HL-60 (cell line): ENCODE measurements at regions not wholly inside any gene's neighbourhood (a gene's known extent, or its start where the extent isn't known, plus 50 kb on each side); places are given as distances from the start of the nearest gene placed in this dataset.

Source experiments
- DNase-seq, 2 experiments: peaks; one replicate each; pipeline ENCODE4 v3.0.0-alpha.2; 2010 to 2020; ENCODE audit warnings: low read depth in 1 of 2, low spot score in 1 of 2
- H3K27ac ChIP-seq: fragments of 250-450 bp; sonication (Bioruptor Pico); replicated peaks from 2 replicates; pipeline ENCODE4 v1.5.1; 2020; ENCODE audit warnings: mild to moderate bottlenecking, moderate library complexity
- H3K27me3 ChIP-seq: fragments of 250-450 bp; sonication (Bioruptor Pico); 2 replicates; pipeline ENCODE4 v1.5.1; 2021; ENCODE audit warnings: mild to moderate bottlenecking, moderate library complexity; ENCODE audit not compliant: insufficient read depth, poor library complexity, severe bottlenecking
- H3K4me3 ChIP-seq: replicated peaks from 2 replicates; pipeline ENCODE4 v1.5.1; 2011; ENCODE audit warnings: mild to moderate bottlenecking, control low read depth, low read length; ENCODE audit not compliant: insufficient read depth
- CTCF ChIP-seq: IDR thresholded peaks from one replicate; pipeline ENCODE4 v1.5.1; 2011; ENCODE audit warnings: low read length, control low read depth, inconsistent platforms; ENCODE audit not compliant: insufficient read depth
- GABPA ChIP-seq: IDR thresholded peaks from 2 replicates; pipeline ENCODE4 v1.6.1; 2012; ENCODE audit warnings: low read depth
- POLR2AphosphoS5 ChIP-seq: IDR thresholded peaks from 2 replicates; pipeline ENCODE4 v1.6.1; 2012; ENCODE audit warnings: low read depth
- REST ChIP-seq: IDR thresholded peaks from 2 replicates; pipeline ENCODE4 v1.6.1; 2012; ENCODE audit warnings: low read depth; ENCODE audit not compliant: insufficient replicate concordance
- SPI1 ChIP-seq: IDR thresholded peaks from 2 replicates; pipeline ENCODE4 v1.6.1; 2012; ENCODE audit warnings: low read depth, mild to moderate bottlenecking, borderline replicate concordance

- H3K4me3 ChIP-seq, result no peak overlapping the region
- no peak overlapping the region for H3K27ac ChIP-seq
Measured at GRCh38 chr18:59085126-59085794, 54.4 kb upstream of the SEC11C start.

DNA sequence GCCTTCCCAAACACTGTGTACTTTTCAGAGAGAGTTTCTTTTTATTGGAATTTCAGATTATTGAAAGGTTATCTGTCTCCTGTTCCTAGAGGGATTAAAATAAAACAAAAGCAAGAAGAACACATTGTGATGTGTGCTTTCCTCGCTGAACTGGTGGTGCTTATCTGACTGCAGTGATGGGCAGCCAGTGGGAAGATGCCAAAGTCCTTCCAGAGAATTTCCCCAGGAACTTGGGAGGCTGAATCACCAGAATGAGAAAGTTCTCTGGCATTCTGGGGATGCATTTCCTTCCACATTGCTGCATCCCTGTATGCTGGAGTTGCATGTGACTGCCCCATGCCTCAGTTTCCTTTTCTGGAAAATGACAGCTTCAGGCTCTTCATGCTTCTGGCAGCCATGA lies 53.9 kb upstream of the SEC11C start:
- no peak overlapping the region for H3K4me3 ChIP-seq
- peaks cover 23% of the 10 kb centered on the region for H3K27me3 ChIP-seq
- TF ChIP-seq REST, result no peak
- TF ChIP-seq POLR2AphosphoS5, result no peak
- TF ChIP-seq SPI1, result no peak
- TF ChIP-seq GABPA, result no peak
- TF ChIP-seq CTCF, result no peak
- H3K27ac ChIP-seq, result no peak overlapping the region
- DNase-seq, result no peak

More at GRCh38 chr18:59085126-59085794, 54.4 kb upstream of the SEC11C start:
- no peak for DNase-seq
- H3K27me3 ChIP-seq, result peaks cover 23% of the 10 kb centered on the region
- TF ChIP-seq REST, result no peak

GRCh38 chr18:59086522-59086921 lies 53.2 kb upstream of the SEC11C start:
- Histone ChIP-seq H3K4me3 (no peak overlapping the region), H3K27me3 (peaks cover 23% of the 10 kb centered on the region), H3K27ac (no peak overlapping the region)
- TF ChIP-seq SPI1, result no peak
- TF ChIP-seq CTCF, result no peak
- TF ChIP-seq POLR2AphosphoS5, result no peak
- no peak for TF ChIP-seq REST
- no peak for TF ChIP-seq GABPA
- DNase-seq, result no peak

DNA sequence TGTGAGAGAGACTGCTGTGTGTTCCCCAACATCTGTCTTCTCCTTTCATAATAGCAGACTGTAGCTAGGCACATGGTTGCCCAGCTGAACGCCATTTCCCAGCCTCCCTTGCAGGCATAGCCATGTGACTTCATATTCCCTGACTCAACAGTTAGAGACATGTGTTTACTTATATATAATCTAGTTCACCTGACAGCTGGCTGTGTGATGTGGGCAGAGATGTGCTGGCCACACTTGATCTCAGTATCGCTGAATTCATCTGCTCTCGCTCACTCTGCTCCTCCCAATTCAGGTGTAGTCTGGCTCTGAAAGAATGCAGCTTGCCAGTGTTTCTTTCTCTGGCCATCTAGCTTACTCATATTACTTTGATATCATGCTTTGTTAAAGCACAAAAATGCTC lies 52.3 kb upstream of the SEC11C start:
- H3K4me3 ChIP-seq, result no peak overlapping the region
- H3K27ac ChIP-seq, result no peak overlapping the region
- DNase-seq, result no peak
- TF ChIP-seq REST (no peak), SPI1 (no peak), CTCF (no peak), POLR2AphosphoS5 (no peak), GABPA (no peak)
- H3K27me3 ChIP-seq, result peaks cover 23% of the 10 kb centered on the region
